Mesendoderm (in vitro differentiated cells): ENCODE measurements at regions not wholly inside any gene's neighbourhood (a gene's known extent, or its start where the extent isn't known, plus 50 kb on each side); places are given as distances from the start of the nearest gene placed in this dataset.
"Not testable (repeated sequence)": the region's sequence is repeated elsewhere in the genome, so short reads cannot be mapped to it uniquely, and the experiment has no call there.

Experiments used
- DNase-seq: peaks from one replicate; pipeline ENCODE4 v3.0.0; 2013
- H2AK5ac ChIP-seq: 2 replicates; pipeline ENCODE4 v1.6.1; 2013; ENCODE audit warnings: low read length, inconsistent platforms
- H2BK120ac ChIP-seq: 2 replicates; pipeline ENCODE4 v1.6.1; 2013; ENCODE audit warnings: low read depth, mild to moderate bottlenecking, low read length, moderate library complexity, mixed read lengths
- H2BK15ac ChIP-seq: replicated peaks from 2 replicates; pipeline ENCODE4 v1.6.1; 2013; ENCODE audit warnings: low read depth, mild to moderate bottlenecking, moderate library complexity
- H2BK5ac ChIP-seq: 2 replicates; pipeline ENCODE4 v1.6.1; 2013; ENCODE audit warnings: low read length, inconsistent platforms
- H3K18ac ChIP-seq: 2 replicates; pipeline ENCODE4 v1.6.1; 2013; ENCODE audit warnings: mild to moderate bottlenecking, low read length, mixed read lengths
- H3K23ac ChIP-seq: one replicate; pipeline ENCODE4 v1.6.1; 2013; ENCODE audit warnings: low read length
- H3K27ac ChIP-seq: 2 replicates; pipeline ENCODE4 v1.5.1; 2013; ENCODE audit warnings: low read depth, mild to moderate bottlenecking, inconsistent platforms, low read length, moderate library complexity
- H3K27me3 ChIP-seq: 2 replicates; pipeline ENCODE4 v1.6.1; 2013; ENCODE audit warnings: low read length, control low read depth, mild to moderate bottlenecking, inconsistent platforms; ENCODE audit not compliant: insufficient read depth, poor library complexity
- H3K36me3 ChIP-seq: 2 replicates; pipeline ENCODE4 v1.6.1; 2013; ENCODE audit warnings: low read length, inconsistent platforms; ENCODE audit not compliant: control insufficient read depth, insufficient read depth
- H3K4ac ChIP-seq: one replicate; pipeline ENCODE4 v1.6.1; 2013; ENCODE audit warnings: low read depth, mild to moderate bottlenecking, low read length, moderate library complexity
- H3K4me1 ChIP-seq: 2 replicates; pipeline ENCODE4 v1.6.1; 2013; ENCODE audit warnings: low read depth, low read length, inconsistent platforms; ENCODE audit not compliant: control insufficient read depth
- H3K4me2 ChIP-seq: 2 replicates; pipeline ENCODE4 v1.6.1; 2013; ENCODE audit warnings: low read length
- H3K4me3 ChIP-seq: 2 replicates; pipeline ENCODE4 v1.5.1; 2013; ENCODE audit warnings: mild to moderate bottlenecking, low read length
- H3K56ac ChIP-seq: one replicate; pipeline ENCODE4 v1.6.1; 2013; ENCODE audit warnings: low read length
- H3K79me1 ChIP-seq: 2 replicates; pipeline ENCODE4 v1.6.1; 2013; ENCODE audit warnings: low read length, inconsistent platforms
- H3K79me2 ChIP-seq: 2 replicates; pipeline ENCODE4 v1.6.1; 2013; ENCODE audit warnings: mild to moderate bottlenecking, low read length; ENCODE audit not compliant: control insufficient read depth, insufficient read depth
- H3K9ac ChIP-seq: 2 replicates; pipeline ENCODE4 v1.6.1; 2013; ENCODE audit warnings: low read length, inconsistent platforms
- H4K5ac ChIP-seq: one replicate; pipeline ENCODE4 v1.6.1; 2013; ENCODE audit warnings: low read length
- H4K8ac ChIP-seq: one replicate; pipeline ENCODE4 v1.6.1; 2013; ENCODE audit warnings: low read depth, mild to moderate bottlenecking, control low read depth, low read length, moderate library complexity
- WGBS: extraction: QIAGEN DNeasy Blood & Tissue Kit; methylation state at CpG from one replicate; pipeline ENCODE4 v1.1.7; 2013; ENCODE audit warnings: low lambda C conversion rate, missing lambda C conversion rate; ENCODE audit not compliant: insufficient coverage; ENCODE audit errors: extremely low coverage; 5-methylcytosine and 5-hydroxymethylcytosine counted together

DNA sequence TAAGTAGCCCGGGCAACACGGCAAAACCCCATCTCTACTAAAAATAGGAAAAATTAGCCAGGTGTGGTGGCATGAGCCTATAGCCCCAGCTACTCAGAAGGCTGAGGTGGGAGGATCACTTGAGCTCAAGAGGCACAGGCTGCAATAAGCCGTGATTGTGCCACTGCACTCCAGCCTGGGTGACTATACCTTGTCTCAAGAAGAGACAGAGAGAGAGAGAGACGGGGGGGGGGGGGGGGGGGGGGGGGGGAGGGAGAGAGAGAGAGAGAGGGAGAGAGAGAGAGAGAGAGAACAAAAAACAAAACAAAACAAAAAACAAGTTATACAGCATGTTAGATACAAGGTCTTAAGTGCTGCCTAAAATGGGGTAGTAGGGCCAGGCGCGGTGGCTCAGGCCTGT is 77.8 kb upstream of the ZNF281 start:
- no peak overlapping the region for H2BK120ac ChIP-seq
- DNase-seq: peak; percentile 40
- H3K9ac ChIP-seq: no peak overlapping the region
- no peak overlapping the region for H3K56ac ChIP-seq
- no peak overlapping the region for H2AK5ac ChIP-seq
- H3K79me1 ChIP-seq: no peaks in the 10 kb centered on the region
- peaks cover 2% of the 10 kb centered on the region for H3K4me1 ChIP-seq
- H3K23ac ChIP-seq: no peak overlapping the region
- no peaks in the 10 kb centered on the region for H3K27me3 ChIP-seq
- H3K27ac ChIP-seq: no peak overlapping the region
- H3K4me2 ChIP-seq: no peak overlapping the region
- no peak overlapping the region for H3K18ac ChIP-seq
- H3K4me3 ChIP-seq: no peak overlapping the region
- no peaks in the 10 kb centered on the region for H3K79me2 ChIP-seq
- H3K36me3 ChIP-seq: no peaks in the 10 kb centered on the region
- H2BK5ac ChIP-seq: no peak overlapping the region
- WGBS: no CpG with 5 or more reads among the region's 6 CpGs
- H2BK15ac ChIP-seq: no peak overlapping the region
- H4K8ac ChIP-seq: no peak overlapping the region
- H4K5ac ChIP-seq: no peak overlapping the region
- H3K4ac ChIP-seq: no peak overlapping the region

- no CpG with 5 or more reads among the region's 3 CpGs for WGBS
- Histone ChIP-seq H3K4ac (no peak overlapping the region), H2BK120ac (no peak overlapping the region), H3K79me2 (no peaks in the 10 kb centered on the region), H3K27me3 (no peaks in the 10 kb centered on the region), H3K18ac (no peak overlapping the region), H3K56ac (no peak overlapping the region), H3K36me3 (no peaks in the 10 kb centered on the region), H2BK15ac (no peak overlapping the region), H3K4me3 (no peak overlapping the region), H3K27ac (no peak overlapping the region), H3K4me2 (no peak overlapping the region), H3K4me1 (peaks cover 2% of the 10 kb centered on the region), H4K5ac (no peak overlapping the region), H4K8ac (no peak overlapping the region), H3K9ac (no peak overlapping the region), H3K79me1 (no peaks in the 10 kb centered on the region), H2AK5ac (no peak overlapping the region), H2BK5ac (no peak overlapping the region), H3K23ac (no peak overlapping the region)
- DNase-seq: no peak
Measured at GRCh38 chr1:200486634-200487033, 76.8 kb upstream of the ZNF281 start.

DNA sequence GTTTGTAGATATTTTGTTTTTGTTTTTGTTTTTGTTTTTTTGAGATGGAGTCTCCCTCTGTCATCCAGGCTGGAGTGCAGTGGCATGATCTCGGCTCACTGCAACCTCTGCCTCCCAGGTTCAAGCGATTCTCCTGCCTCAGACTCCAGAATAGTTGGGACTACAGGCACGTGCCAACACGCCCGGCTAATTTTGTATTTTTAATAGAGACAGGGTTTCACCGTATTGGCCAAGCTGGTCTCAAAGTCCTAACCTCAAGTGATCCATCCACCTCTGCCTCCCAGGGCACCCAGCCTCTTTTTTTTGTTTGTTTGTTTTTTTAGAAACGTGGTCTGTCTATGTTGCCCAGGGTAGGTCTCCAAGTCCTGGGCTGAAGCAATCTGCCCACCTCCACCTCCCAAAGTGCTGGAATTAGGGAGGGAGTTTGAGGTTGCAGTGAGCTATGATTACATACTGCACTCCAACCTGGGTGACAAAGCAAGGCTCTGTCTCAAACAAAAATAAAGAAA is 74.7 kb upstream of the ZNF281 start:
- H2AK5ac ChIP-seq, H3K56ac ChIP-seq, H3K27ac ChIP-seq, H3K4ac ChIP-seq, H3K4me1 ChIP-seq, H2BK5ac ChIP-seq, H3K9ac ChIP-seq, H2BK15ac ChIP-seq, H3K36me3 ChIP-seq, H3K18ac ChIP-seq, H3K79me2 ChIP-seq, H3K79me1 ChIP-seq, H4K8ac ChIP-seq, H3K23ac ChIP-seq, H4K5ac ChIP-seq, H3K4me3 ChIP-seq, DNase-seq, H3K27me3 ChIP-seq, H3K4me2 ChIP-seq: not testable (repeated sequence)
- H2BK120ac ChIP-seq: peak overlapping the region; percentile 67
- WGBS: no CpG with 5 or more reads among the region's 7 CpGs

GRCh38 chr1:200483491-200484143 is 73.8 kb upstream of the ZNF281 start:
- no peaks in the 10 kb centered on the region for H3K36me3 ChIP-seq
- no peak overlapping the region for H3K4me2 ChIP-seq
- H4K8ac ChIP-seq: no peak overlapping the region
- no CpG with 5 or more reads among the region's 5 CpGs for WGBS
- no peak overlapping the region for H3K56ac ChIP-seq
- H3K27me3 ChIP-seq: no peaks in the 10 kb centered on the region
- H4K5ac ChIP-seq: no peak overlapping the region
- no peak overlapping the region for H3K4ac ChIP-seq
- H3K9ac ChIP-seq: no peak overlapping the region
- H3K23ac ChIP-seq: no peak overlapping the region
- no peak overlapping the region for H3K4me3 ChIP-seq
- peak; percentile 94 for DNase-seq
- no peak overlapping the region for H3K18ac ChIP-seq
- no peaks in the 10 kb centered on the region for H3K79me2 ChIP-seq
- no peak overlapping the region for H2BK120ac ChIP-seq
- H2AK5ac ChIP-seq: no peak overlapping the region
- H2BK5ac ChIP-seq: no peak overlapping the region
- no peak overlapping the region for H3K27ac ChIP-seq
- no peak overlapping the region for H2BK15ac ChIP-seq
- H3K4me1 ChIP-seq: peaks cover 2% of the 10 kb centered on the region
- H3K79me1 ChIP-seq: no peaks in the 10 kb centered on the region

DNA sequence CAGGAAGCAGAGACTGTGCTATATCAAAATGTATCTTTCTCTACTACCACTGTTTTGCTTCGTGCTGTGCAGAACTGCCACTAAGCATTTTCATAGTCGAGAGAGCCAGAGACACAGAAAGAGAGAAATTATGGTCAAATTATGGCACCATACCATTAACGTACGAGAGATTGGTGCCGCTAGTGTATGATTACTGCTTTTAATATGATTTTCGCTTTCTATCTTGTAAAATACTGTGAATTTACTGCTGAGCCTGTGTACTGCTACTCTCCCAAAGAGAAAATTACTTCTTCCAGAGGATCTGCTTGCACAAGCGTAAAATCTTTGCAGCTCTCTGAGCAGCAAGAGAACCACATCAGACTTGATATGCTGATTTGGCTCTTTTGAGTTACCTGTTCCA is 71.1 kb upstream of the ZNF281 start:
- Histone ChIP-seq H2AK5ac (no peak overlapping the region), H3K4me3 (no peak overlapping the region), H3K4me1 (peaks cover 2% of the 10 kb centered on the region), H2BK120ac (no peak overlapping the region), H2BK5ac (no peak overlapping the region), H3K4me2 (no peak overlapping the region), H3K79me2 (no peaks in the 10 kb centered on the region), H3K23ac (no peak overlapping the region), H3K27ac (no peak overlapping the region), H3K9ac (no peak overlapping the region), H2BK15ac (no peak overlapping the region), H3K79me1 (no peaks in the 10 kb centered on the region), H3K27me3 (no peaks in the 10 kb centered on the region), H3K4ac (no peak overlapping the region), H3K18ac (no peak overlapping the region), H4K8ac (no peak overlapping the region), H3K56ac (no peak overlapping the region), H3K36me3 (no peaks in the 10 kb centered on the region), H4K5ac (no peak overlapping the region)
- WGBS: no CpG with 5 or more reads among the region's 7 CpGs
- no peak for DNase-seq

DNA sequence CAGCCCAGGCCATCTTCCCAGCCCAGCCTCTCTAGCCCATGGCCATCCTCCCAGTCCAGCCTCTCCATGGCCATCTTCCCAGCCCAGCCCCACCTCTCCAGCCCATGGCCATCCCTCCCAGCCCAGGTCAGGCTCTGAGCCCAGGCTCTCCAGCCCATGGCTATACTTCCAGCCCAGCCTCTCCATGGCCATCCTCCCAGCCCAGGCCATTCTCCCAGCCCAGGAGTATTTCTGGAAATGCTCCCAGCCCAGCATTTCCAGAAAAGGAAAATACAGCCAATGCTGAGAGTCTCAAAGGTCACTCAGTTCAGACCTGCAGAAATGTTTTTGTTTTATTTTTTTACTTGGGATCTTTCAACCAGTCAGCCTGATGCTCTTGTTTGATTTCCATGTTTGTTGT is 70.0 kb upstream of the ZNF281 start:
- H2BK5ac ChIP-seq: no peak overlapping the region
- no peak overlapping the region for H4K5ac ChIP-seq
- H2AK5ac ChIP-seq: no peak overlapping the region
- no peaks in the 10 kb centered on the region for H3K79me2 ChIP-seq
- H4K8ac ChIP-seq: no peak overlapping the region
- no peak overlapping the region for H3K23ac ChIP-seq
- H3K56ac ChIP-seq: no peak overlapping the region
- no peak overlapping the region for H3K27ac ChIP-seq
- H2BK15ac ChIP-seq: no peak overlapping the region
- H3K27me3 ChIP-seq: no peaks in the 10 kb centered on the region
- H3K36me3 ChIP-seq: no peaks in the 10 kb centered on the region
- H3K4ac ChIP-seq: no peak overlapping the region
- H3K9ac ChIP-seq: no peak overlapping the region
- no peak overlapping the region for H3K4me2 ChIP-seq
- no peak overlapping the region for H3K4me3 ChIP-seq
- H3K79me1 ChIP-seq: no peaks in the 10 kb centered on the region
- no peak overlapping the region for H2BK120ac ChIP-seq
- peaks cover 2% of the 10 kb centered on the region for H3K4me1 ChIP-seq
- no peak overlapping the region for H3K18ac ChIP-seq
- DNase-seq: no peak
